H1 (cell line): ENCODE measurements at regions not wholly inside any gene's neighbourhood (a gene's known extent, or its start where the extent isn't known, plus 50 kb on each side); places are given as distances from the start of the nearest gene placed in this dataset.

Experiments
- CTCF ChIA-PET: fragments of 300-600 bp; sonication (Branson Sonifier 250); formaldehyde crosslinking; loops from one replicate; lab custom pipeline; 2021; ENCODE audit not compliant: partially characterized antibody; lab: Charles Lee
- POLR2A ChIA-PET: fragments of 300-600 bp; sonication (Branson Sonifier 250); formaldehyde crosslinking; loops from one replicate; lab custom pipeline; 2021; ENCODE audit warnings: inconsistent platforms; ENCODE audit not compliant: partially characterized antibody; lab: Charles Lee
- DNase-seq, 2 experiments: peaks; one replicate each; pipeline versions ENCODE4 v3.0.0 to v3.0.0-alpha.2; 2010 to 2022; ENCODE audit warnings: low spot score in 2 of 2, low read depth in 1 of 2, mixed read lengths in 1 of 2
- FAIRE-seq: peaks from 2 replicates; lab custom pipeline; 2011; peaks lifted over from hg19 to GRCh38; lab: Jason Lieb, UNC
- H2AFZ ChIP-seq: 2 replicates; pipeline ENCODE4 v1.8.1; 2012; ENCODE audit warnings: low read length, inconsistent platforms
- H2AK5ac ChIP-seq: 2 replicates; pipeline ENCODE4 v1.6.1; 2013; ENCODE audit warnings: low read depth, low read length
- H2BK120ac ChIP-seq: replicated peaks from 2 replicates; pipeline ENCODE3; 2013; ENCODE audit warnings: low read depth, low read length, inconsistent platforms
- H2BK12ac ChIP-seq: 2 replicates; pipeline ENCODE4 v1.6.1; 2013; ENCODE audit warnings: low read depth, low read length
- H2BK15ac ChIP-seq: 2 replicates; pipeline ENCODE4 v1.6.1; 2013; ENCODE audit warnings: low read length
- H2BK20ac ChIP-seq: 2 replicates; pipeline ENCODE4 v1.6.1; 2013; ENCODE audit warnings: low read length
- H2BK5ac ChIP-seq: 2 replicates; pipeline ENCODE4 v1.6.1; 2013; ENCODE audit warnings: low read depth, low read length
- H3K14ac ChIP-seq: 2 replicates; pipeline ENCODE4 v1.6.1; 2013; ENCODE audit warnings: inconsistent platforms; ENCODE audit not compliant: insufficient read length
- H3K18ac ChIP-seq: 2 replicates; pipeline ENCODE4 v1.6.1; 2013; ENCODE audit warnings: low read length; ENCODE audit errors: extremely low read depth
- H3K23ac ChIP-seq: 2 replicates; pipeline ENCODE4 v1.6.1; 2013; ENCODE audit warnings: inconsistent platforms; ENCODE audit not compliant: insufficient read length
- H3K23me2 ChIP-seq: 2 replicates; pipeline ENCODE4 v1.6.1; 2013; ENCODE audit warnings: low read depth, low read length
- H3K27ac ChIP-seq: 2 replicates; pipeline ENCODE4 v1.6.1; 2011; ENCODE audit warnings: low read depth, low read length, inconsistent platforms
- H3K27me3 ChIP-seq, 4 experiments: replicated peaks in 1 of 4; 1 replicate in 1 of 4; 2 replicates in 3 of 4; pipeline versions ENCODE4 v1.6.1 to v1.8.1; 2011 to 2013; ENCODE audit warnings: low read length in 3 of 4, mild to moderate bottlenecking in 3 of 4, inconsistent platforms in 2 of 4, mixed read lengths in 2 of 4, moderate library complexity in 1 of 4; ENCODE audit not compliant: control insufficient read depth in 3 of 4, insufficient read depth in 3 of 4; ENCODE audit errors: extremely low read depth in 1 of 4
- H3K36me3 ChIP-seq, 4 experiments: 2 replicates each; pipeline versions ENCODE4 v1.6.1 to v1.8.1; 2011 to 2013; ENCODE audit warnings: mild to moderate bottlenecking in 4 of 4, low read length in 3 of 4, moderate library complexity in 2 of 4, control low read depth in 1 of 4, inconsistent platforms in 1 of 4; ENCODE audit not compliant: insufficient read depth in 4 of 4, control insufficient read depth in 2 of 4
- H3K4ac ChIP-seq: replicated peaks from 2 replicates; pipeline ENCODE3; 2013; ENCODE audit warnings: low read length, low read depth, mixed read lengths, inconsistent platforms; ENCODE audit not compliant: insufficient read length
- H3K4me1 ChIP-seq, 4 experiments: replicated peaks in 1 of 4; 1 replicate in 1 of 4; 2 replicates in 3 of 4; pipeline versions ENCODE4 v1.6.1 to v1.8.1; 2011 to 2013; ENCODE audit warnings: low read length in 3 of 4, inconsistent platforms in 2 of 4, mixed read lengths in 1 of 4; ENCODE audit not compliant: insufficient read depth in 4 of 4, control insufficient read depth in 3 of 4
- H3K4me2 ChIP-seq, 2 experiments: 2 replicates each; pipeline versions ENCODE4 v1.6.1 to v1.8.1; 2011 to 2013; ENCODE audit warnings: low read depth in 2 of 2, low read length in 2 of 2, control low read depth in 1 of 2, inconsistent platforms in 1 of 2, mild to moderate bottlenecking in 1 of 2; ENCODE audit not compliant: insufficient read depth in 1 of 2
- H3K4me3 ChIP-seq, 4 experiments: fragments of 200-600, 300-600 bp in 1 of 4; sonication (generic), shearing (Covaris generic), sonication (Bioruptor Twin) in 1 of 4; 2 replicates each; pipeline versions ENCODE4 v1.5.1 to v1.8.1; 2011 to 2016; ENCODE audit warnings: low read length in 4 of 4, low read depth in 3 of 4, control low read depth in 2 of 4, inconsistent platforms in 2 of 4, mild to moderate bottlenecking in 2 of 4, mixed read lengths in 1 of 4, moderate library complexity in 1 of 4; ENCODE audit not compliant: insufficient read depth in 2 of 4; ENCODE audit errors: extremely low read depth in 1 of 4
- H3K56ac ChIP-seq: replicated peaks from 2 replicates; pipeline ENCODE3; 2013; ENCODE audit warnings: low read depth, mild to moderate bottlenecking, mixed read lengths, low read length, inconsistent platforms; ENCODE audit not compliant: insufficient read length
- H3K79me1 ChIP-seq: 2 replicates; pipeline ENCODE4 v1.6.1; 2013; ENCODE audit warnings: low read depth, low read length, control low read depth
- H3K79me2 ChIP-seq, 2 experiments: 2 replicates each; pipeline versions ENCODE4 v1.6.1 to v1.8.1; 2012 to 2013; ENCODE audit warnings: low read length in 2 of 2, mild to moderate bottlenecking in 2 of 2, inconsistent platforms in 1 of 2; ENCODE audit not compliant: insufficient read depth in 2 of 2, control insufficient read depth in 1 of 2
- H3K9ac ChIP-seq, 4 experiments: replicated peaks in 1 of 4; 1 replicate in 1 of 4; 2 replicates in 3 of 4; pipeline versions ENCODE4 v1.6.1 to v1.8.1; 2011 to 2013; ENCODE audit warnings: low read depth in 3 of 4, low read length in 3 of 4, control low read depth in 2 of 4, mild to moderate bottlenecking in 2 of 4, moderate library complexity in 2 of 4, inconsistent platforms in 1 of 4; ENCODE audit errors: extremely low read depth in 1 of 4
- H3K9me3 ChIP-seq, 2 experiments: 2 replicates each; pipeline versions ENCODE4 v1.6.1 to v1.8.1; 2012 to 2013; ENCODE audit warnings: mild to moderate bottlenecking in 2 of 2, moderate library complexity in 2 of 2, control low read depth in 1 of 2, inconsistent platforms in 1 of 2, low read depth in 1 of 2, low read length in 1 of 2, mixed read lengths in 1 of 2; ENCODE audit not compliant: insufficient read depth in 2 of 2
- H4K20me1 ChIP-seq, 2 experiments: replicated peaks in 1 of 2; 2 replicates each; pipeline versions ENCODE3 to v1.8.1; 2011 to 2013; ENCODE audit warnings: inconsistent platforms in 2 of 2, low read length in 2 of 2, mild to moderate bottlenecking in 1 of 2; ENCODE audit not compliant: insufficient read depth in 2 of 2, control insufficient read depth in 1 of 2
- H4K5ac ChIP-seq: 2 replicates; pipeline ENCODE4 v1.6.1; 2013; ENCODE audit warnings: low read length, low read depth, mixed read lengths, inconsistent platforms; ENCODE audit not compliant: insufficient read length
- H4K8ac ChIP-seq: 2 replicates; pipeline ENCODE4 v1.8.0; 2013; ENCODE audit warnings: mild to moderate bottlenecking, moderate library complexity, low read length, inconsistent platforms; ENCODE audit not compliant: insufficient read depth; ENCODE audit errors: extremely low read depth
- H4K91ac ChIP-seq: replicated peaks from 2 replicates; pipeline ENCODE3; 2013; ENCODE audit warnings: low read length, mixed read lengths, inconsistent platforms; ENCODE audit not compliant: insufficient read length
- BACH1 ChIP-seq: IDR thresholded peaks from 2 replicates; pipeline ENCODE4 v1.6.1; 2012; ENCODE audit warnings: low read length, improper control_type of control experiment
- CBX8 ChIP-seq: fragments of 300-800, 300-1000 bp; sonication (generic); IDR thresholded peaks from 2 replicates; pipeline ENCODE4 v1.7.1; 2016; ENCODE audit warnings: low read depth, low read length, borderline replicate concordance
- CEBPB ChIP-seq: IDR thresholded peaks from 2 replicates; pipeline ENCODE4 v1.6.1; 2012; ENCODE audit warnings: low read depth, low read length
- CREB1 ChIP-seq: IDR thresholded peaks from 2 replicates; pipeline ENCODE4 v1.6.1; 2012; ENCODE audit warnings: inconsistent platforms
- CTCF ChIP-seq, 3 experiments: IDR thresholded peaks; 1 replicate in 2 of 3; 2 replicates in 1 of 3; pipeline versions ENCODE4 v1.5.1 to v1.6.1; 2011; ENCODE audit warnings: low read length in 3 of 3, mild to moderate bottlenecking in 3 of 3, inconsistent platforms in 2 of 3, low read depth in 1 of 3, moderate library complexity in 1 of 3; ENCODE audit not compliant: insufficient read depth in 1 of 3; ENCODE audit errors: control extremely low read depth in 1 of 3
- POLR2A ChIP-seq, 2 experiments: IDR thresholded peaks; 1 replicate in 1 of 2; 2 replicates in 1 of 2; pipeline ENCODE4 v1.6.1; 2011; ENCODE audit warnings: low read depth in 2 of 2, low read length in 2 of 2, mild to moderate bottlenecking in 2 of 2; ENCODE audit errors: control extremely low read depth in 1 of 2
- POU5F1 ChIP-seq: IDR thresholded peaks from 2 replicates; pipeline ENCODE4 v1.6.1; 2011; ENCODE audit warnings: low read depth, mild to moderate bottlenecking, low read length, moderate library complexity
- SP4 ChIP-seq: IDR thresholded peaks from 2 replicates; pipeline ENCODE4 v1.6.1; 2012; ENCODE audit warnings: low read length, inconsistent platforms
- SUZ12 ChIP-seq: fragments of 200-600 bp; sonication (generic); IDR thresholded peaks from 2 replicates; pipeline ENCODE4 v1.6.1; 2012; ENCODE audit warnings: mild to moderate bottlenecking, inconsistent platforms, low read length, moderate library complexity, mixed read lengths
- TAF1 ChIP-seq: IDR thresholded peaks from 2 replicates; pipeline ENCODE4 v1.6.1; 2011; ENCODE audit warnings: mild to moderate bottlenecking, low read depth, low read length
- TCF12 ChIP-seq: IDR thresholded peaks from 2 replicates; pipeline ENCODE4 v1.6.1; 2011; ENCODE audit warnings: low read depth, mild to moderate bottlenecking, low read length
- WGBS, 2 experiments: shearing (Covaris generic) in 1 of 2; methylation state at CpG; one replicate each; pipeline versions ENCODE4 v1.1.6 to v1.1.7; 2013 to 2015; ENCODE audit warnings: low lambda C conversion rate in 2 of 2, mixed read lengths in 2 of 2, inconsistent platforms in 1 of 2, low coverage in 1 of 2, missing lambda C conversion rate in 1 of 2; ENCODE audit not compliant: insufficient replicate concordance in 2 of 2, insufficient coverage in 1 of 2, insufficient read length in 1 of 2; ENCODE audit errors: extremely low coverage in 1 of 2, missing lambda C conversion rate in 1 of 2; 5-methylcytosine and 5-hydroxymethylcytosine counted together

GRCh38 chr7:9582824-9583223 is 1149.4 kb downstream of the NXPH1 start:
- no peak overlapping the region for H2AFZ ChIP-seq
- H3K4me2 ChIP-seq: no peak overlapping the region
- H3K79me1 ChIP-seq: no peaks in the 10 kb centered on the region
- ChIA-PET CTCF (no interaction called here), POLR2A (no interaction called here)
- H2BK15ac ChIP-seq: no peak overlapping the region
- WGBS, 2 experiments: 59% methylated on average over 2 of the region's 2 CpGs; no CpG with 5 or more reads in 1 of the 2 experiments
- H4K20me1 ChIP-seq: no peaks in the 10 kb centered on the region
- no peak overlapping the region for H4K91ac ChIP-seq
- no peak overlapping the region for H2BK20ac ChIP-seq
- no peak overlapping the region for H3K9ac ChIP-seq
- no peak overlapping the region for H3K18ac ChIP-seq
- no peak overlapping the region for H3K27ac ChIP-seq
- H3K27me3 ChIP-seq: no peaks in the 10 kb centered on the region
- no peak overlapping the region for H3K14ac ChIP-seq
- FAIRE-seq (no peak), DNase-seq (no peak)
- H3K23me2 ChIP-seq: no peaks in the 10 kb centered on the region
- no peak overlapping the region for H2BK12ac ChIP-seq
- TF ChIP-seq CTCF (IDR thresholded peaks at IDR 0.05; ENCODE audit: control extremely low read depth in 1 of 3, insufficient read depth in 1 of 3, low read depth in 1 of 3, low read length in 3 of 3) (no peak), POLR2A (IDR thresholded peaks at IDR 0.05; ENCODE audit: control extremely low read depth in 1 of 2, low read depth in 2 of 2, low read length in 2 of 2) (no peak), TAF1 (no peak), TCF12 (no peak), BACH1 (no peak), CBX8 (no peak), POU5F1 (no peak), SUZ12 (no peak), CEBPB (no peak), CREB1 (no peak), SP4 (no peak)
- H2BK120ac ChIP-seq: no peak overlapping the region
- no peak overlapping the region for H4K5ac ChIP-seq
- no peaks in the 10 kb centered on the region for H3K4me1 ChIP-seq
- no peaks in the 10 kb centered on the region for H3K79me2 ChIP-seq
- no peak overlapping the region for H2BK5ac ChIP-seq
- no peak overlapping the region for H3K4me3 ChIP-seq
- H4K8ac ChIP-seq: no peak overlapping the region
- no peak overlapping the region for H3K4ac ChIP-seq
- no peaks in the 10 kb centered on the region for H3K9me3 ChIP-seq
- no peak overlapping the region for H3K23ac ChIP-seq
- no peak overlapping the region for H2AK5ac ChIP-seq
- no peak overlapping the region for H3K56ac ChIP-seq
- no peaks in the 10 kb centered on the region for H3K36me3 ChIP-seq
